IMR-90 (cell line): ENCODE measurements at regions not wholly inside any gene's neighbourhood (a gene's known extent, or its start where the extent isn't known, plus 50 kb on each side); places are given as distances from the start of the nearest gene placed in this dataset.

Experiments
- ATAC-seq: fragments of 200-7000 bp; cut with Tn5 transposase; 2 replicates; pipeline ENCODE4 v1.9.1; 2020; ENCODE audit warnings: low read depth, mild to moderate bottlenecking, moderate library complexity
- BruUV-seq: library from RNA; stranded (reverse); fragments of 400-500 nt; replicated peaks from 2 replicates; lab custom pipeline; 2021; lab: Mats Ljungman, UMichigan
- CTCF ChIA-PET: fragments of 300-600 bp; formaldehyde crosslinking; extraction: SDS; loops from one replicate; lab custom pipeline; 2021; ENCODE audit warnings: antibody characterized with exemption; lab: Yijun Ruan, JAX
- POLR2A ChIA-PET: fragments of 300-600 bp; sonication (Branson Sonifier 250); formaldehyde crosslinking; loops from one replicate; lab custom pipeline; 2022; ENCODE audit warnings: antibody characterized with exemption; ENCODE audit not compliant: unreplicated experiment; lab: Charles Lee
- DNase-seq: peaks from one replicate; pipeline ENCODE4 v3.0.0; 2013
- H2AFZ ChIP-seq: replicated peaks from 2 replicates; pipeline ENCODE3; 2013; ENCODE audit warnings: low read length, mild to moderate bottlenecking; ENCODE audit not compliant: poor library complexity
- H2AK5ac ChIP-seq: 2 replicates; pipeline ENCODE4 v1.6.1; 2013; ENCODE audit warnings: low read depth, low read length, inconsistent platforms
- H2AK9ac ChIP-seq: replicated peaks from 2 replicates; pipeline ENCODE3; 2013; ENCODE audit warnings: mild to moderate bottlenecking, low read depth, low read length, moderate library complexity; ENCODE audit not compliant: poor library complexity
- H2BK120ac ChIP-seq: 2 replicates; pipeline ENCODE4 v1.6.1; 2013; ENCODE audit warnings: low read depth, low read length, inconsistent platforms
- H2BK15ac ChIP-seq: 3 replicates; pipeline ENCODE4 v1.6.1; 2013; ENCODE audit warnings: low read depth, low read length, inconsistent platforms
- H2BK20ac ChIP-seq: 2 replicates; pipeline ENCODE4 v1.6.1; 2013; ENCODE audit warnings: low read depth, mild to moderate bottlenecking, inconsistent platforms, low read length, moderate library complexity
- H2BK5ac ChIP-seq: 2 replicates; pipeline ENCODE4 v1.6.1; 2013; ENCODE audit warnings: mild to moderate bottlenecking, low read depth, low read length, inconsistent platforms; ENCODE audit not compliant: poor library complexity, severe bottlenecking
- H3K14ac ChIP-seq: replicated peaks from 2 replicates; pipeline ENCODE4 v1.6.1; 2013; ENCODE audit warnings: low read depth, low read length, inconsistent platforms
- H3K18ac ChIP-seq: 2 replicates; pipeline ENCODE4 v1.6.1; 2013; ENCODE audit warnings: low read depth, low read length, control low read depth
- H3K23ac ChIP-seq: 2 replicates; pipeline ENCODE4 v1.6.1; 2013; ENCODE audit warnings: low read depth, low read length, inconsistent platforms
- H3K27ac ChIP-seq: 2 replicates; pipeline ENCODE4 v1.5.1; 2013; ENCODE audit warnings: mild to moderate bottlenecking, control low read depth, low read length; ENCODE audit not compliant: insufficient read depth
- H3K27me3 ChIP-seq: 2 replicates; pipeline ENCODE4 v1.6.1; 2013; ENCODE audit warnings: low read length; ENCODE audit not compliant: control insufficient read depth, insufficient read depth
- H3K36me3 ChIP-seq: 2 replicates; pipeline ENCODE4 v1.6.1; 2013; ENCODE audit warnings: low read length, mixed read lengths; ENCODE audit not compliant: control insufficient read depth, insufficient read depth
- H3K4ac ChIP-seq: 2 replicates; pipeline ENCODE4 v1.6.1; 2013; ENCODE audit warnings: low read depth, low read length, inconsistent platforms
- H3K4me1 ChIP-seq: 2 replicates; pipeline ENCODE4 v1.6.1; 2013; ENCODE audit warnings: low read length, mixed read lengths; ENCODE audit not compliant: control insufficient read depth, insufficient read depth
- H3K4me2 ChIP-seq: 2 replicates; pipeline ENCODE4 v1.6.1; 2013; ENCODE audit warnings: low read depth, mild to moderate bottlenecking, control low read depth, low read length, moderate library complexity
- H3K4me3 ChIP-seq: 2 replicates; pipeline ENCODE4 v1.5.1; 2013; ENCODE audit warnings: low read depth, mild to moderate bottlenecking, control low read depth, low read length, moderate library complexity; ENCODE audit not compliant: insufficient read depth
- H3K56ac ChIP-seq: 2 replicates; pipeline ENCODE4 v1.6.1; 2013; ENCODE audit warnings: low read length, inconsistent platforms; ENCODE audit not compliant: insufficient read depth; ENCODE audit errors: extremely low read depth
- H3K79me1 ChIP-seq, 2 experiments: 2 replicates each; pipeline ENCODE4 v1.6.1; 2013; ENCODE audit warnings: low read length in 2 of 2, inconsistent platforms in 1 of 2, low read depth in 1 of 2
- H3K9ac ChIP-seq: 2 replicates; pipeline ENCODE4 v1.6.1; 2013; ENCODE audit warnings: low read depth, low read length, control low read depth
- H3K9me1 ChIP-seq: 2 replicates; pipeline ENCODE4 v1.6.1; 2013; ENCODE audit warnings: low read length, inconsistent platforms; ENCODE audit not compliant: insufficient read depth
- H3K9me3 ChIP-seq: 2 replicates; pipeline ENCODE4 v1.6.1; 2013; ENCODE audit warnings: low read length; ENCODE audit not compliant: control insufficient read depth, insufficient read depth
- H4K20me1 ChIP-seq: 2 replicates; pipeline ENCODE4 v1.6.1; 2013; ENCODE audit warnings: low read length, inconsistent platforms; ENCODE audit not compliant: insufficient read depth
- H4K5ac ChIP-seq: 2 replicates; pipeline ENCODE4 v1.6.1; 2013; ENCODE audit warnings: mild to moderate bottlenecking, low read depth, low read length, control low read depth
- H4K8ac ChIP-seq, 2 experiments: 2 replicates each; pipeline ENCODE4 v1.6.1; 2013; ENCODE audit warnings: low read depth in 2 of 2, low read length in 2 of 2, control low read depth in 1 of 2, inconsistent platforms in 1 of 2
- H4K91ac ChIP-seq: 2 replicates; pipeline ENCODE4 v1.6.1; 2013; ENCODE audit warnings: low read depth, low read length, inconsistent platforms; ENCODE audit not compliant: insufficient read depth
- BHLHE40 ChIP-seq: fragments of 150-350 bp; IDR thresholded peaks from 2 replicates; pipeline ENCODE4 v1.6.1; 2016; ENCODE audit warnings: mild to moderate bottlenecking, low read depth, low read length
- FOS ChIP-seq: fragments of 150-350 bp; IDR thresholded peaks from 2 replicates; pipeline ENCODE4 v1.6.1; 2016; ENCODE audit warnings: low read depth, low read length
- MXI1 ChIP-seq: IDR thresholded peaks from 2 replicates; pipeline ENCODE4 v1.6.1; 2012; ENCODE audit warnings: low read depth, mild to moderate bottlenecking, low read length, moderate library complexity, borderline replicate concordance
- WGBS, 2 experiments: methylation state at CpG; one replicate each; pipeline versions ENCODE4 v1.1.5 to v1.1.7; 2013; ENCODE audit warnings: missing lambda C conversion rate in 2 of 2; ENCODE audit not compliant: insufficient read length in 1 of 2; ENCODE audit errors: extremely low coverage in 2 of 2; 5-methylcytosine and 5-hydroxymethylcytosine counted together
- dilution Hi-C: fragments of 300-500 bp; cut with HindIII; formaldehyde crosslinking; loops from one replicate; pipeline ENCODE4 v1.14.3; 2018; ENCODE audit warnings: low sequenced_read_pairs; ENCODE audit not compliant: unreplicated experiment
- in situ Hi-C: fragments of 300-500 bp; cut with MboI; formaldehyde crosslinking; loops from 3 replicates; pipeline ENCODE4 v1.14.3; 2019; ENCODE audit warnings: low sequenced_read_pairs, inconsistent platforms, mixed read lengths
- intact Hi-C: fragments of 100-400 bp; cut with micrococcal nuclease; formaldehyde crosslinking; loops from 2 replicates; pipeline ENCODE4 v1.10.0; 2022
- TF ChIP-seq, protein P1 (sequence below): conservative IDR thresholded peaks from 2 replicates; pipeline ENCODE4 v1.5.1; 2012; ENCODE audit warnings: mild to moderate bottlenecking, low read depth, low read length, improper control_type of control experiment

DNA sequence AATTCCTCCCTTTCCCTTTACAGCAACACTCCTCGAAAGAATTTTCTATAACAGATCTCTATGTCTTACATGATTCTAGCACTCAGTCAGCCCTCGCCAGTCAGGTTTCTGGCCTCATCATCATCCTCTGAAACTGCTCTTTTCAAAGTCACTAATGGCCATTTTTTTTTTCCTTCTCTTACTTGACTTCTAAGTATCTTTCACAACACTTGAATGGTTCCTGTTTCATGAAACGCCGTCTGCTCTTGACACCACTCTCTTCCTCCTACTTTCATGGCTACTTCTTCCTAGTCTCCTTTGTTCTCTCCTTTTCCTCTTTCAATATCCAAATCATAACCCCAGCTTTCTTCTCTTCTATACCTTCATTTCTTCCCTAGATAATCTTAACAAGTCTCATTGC lies 100.5 kb upstream of the NRP1 start:
- no peak for TF ChIP-seq BHLHE40
- no peak for TF ChIP-seq MXI1
- TF ChIP-seq, protein P1, sequence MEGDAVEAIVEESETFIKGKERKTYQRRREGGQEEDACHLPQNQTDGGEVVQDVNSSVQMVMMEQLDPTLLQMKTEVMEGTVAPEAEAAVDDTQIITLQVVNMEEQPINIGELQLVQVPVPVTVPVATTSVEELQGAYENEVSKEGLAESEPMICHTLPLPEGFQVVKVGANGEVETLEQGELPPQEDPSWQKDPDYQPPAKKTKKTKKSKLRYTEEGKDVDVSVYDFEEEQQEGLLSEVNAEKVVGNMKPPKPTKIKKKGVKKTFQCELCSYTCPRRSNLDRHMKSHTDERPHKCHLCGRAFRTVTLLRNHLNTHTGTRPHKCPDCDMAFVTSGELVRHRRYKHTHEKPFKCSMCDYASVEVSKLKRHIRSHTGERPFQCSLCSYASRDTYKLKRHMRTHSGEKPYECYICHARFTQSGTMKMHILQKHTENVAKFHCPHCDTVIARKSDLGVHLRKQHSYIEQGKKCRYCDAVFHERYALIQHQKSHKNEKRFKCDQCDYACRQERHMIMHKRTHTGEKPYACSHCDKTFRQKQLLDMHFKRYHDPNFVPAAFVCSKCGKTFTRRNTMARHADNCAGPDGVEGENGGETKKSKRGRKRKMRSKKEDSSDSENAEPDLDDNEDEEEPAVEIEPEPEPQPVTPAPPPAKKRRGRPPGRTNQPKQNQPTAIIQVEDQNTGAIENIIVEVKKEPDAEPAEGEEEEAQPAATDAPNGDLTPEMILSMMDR: no peak
- no peak for TF ChIP-seq FOS
- intact Hi-C loops: loop anchor here (1.0 kb wide), 1 partner anchor 274 kb away; no protein-coding TSS in a partner anchor
- H3K18ac ChIP-seq: no peak overlapping the region
- H2BK120ac ChIP-seq: no peak overlapping the region
- H2BK5ac ChIP-seq: no peak overlapping the region
- no peaks in the 10 kb centered on the region; the same call in none of the 2 replicates for H3K27me3 ChIP-seq
- no peak overlapping the region for H2AFZ ChIP-seq
- no peak overlapping the region for H2AK5ac ChIP-seq
- in situ Hi-C loops: no loop called here
- dilution Hi-C loops: no loop called here
- CTCF ChIA-PET: no interaction called here
- no peaks in the 10 kb centered on the region for H3K79me1 ChIP-seq
- no peak overlapping the region for H4K91ac ChIP-seq
- no peaks in the 10 kb centered on the region for H3K9me1 ChIP-seq
- H3K23ac ChIP-seq: no peak overlapping the region
- H2AK9ac ChIP-seq: no peak overlapping the region
- no peak overlapping the region for H3K14ac ChIP-seq
- H3K36me3 ChIP-seq: no peaks in the 10 kb centered on the region
- H3K9ac ChIP-seq: no peak overlapping the region
- H3K56ac ChIP-seq: no peak overlapping the region
- no peak overlapping the region for H3K4me2 ChIP-seq
- no peak for DNase-seq
- no peaks in the 10 kb centered on the region for H3K9me3 ChIP-seq
- ATAC-seq: no peak
- no peak overlapping the region for H2BK20ac ChIP-seq
- no peak overlapping the region for H4K8ac ChIP-seq
- no peak overlapping the region for H3K27ac ChIP-seq
- no peak overlapping the region for H4K5ac ChIP-seq
- no peak overlapping the region for H3K4me3 ChIP-seq
- no peaks in the 10 kb centered on the region for H3K4me1 ChIP-seq
- H3K4ac ChIP-seq: no peak overlapping the region
- BruUV-seq: no TSS peak
- POLR2A ChIA-PET: no interaction called here
- no peak overlapping the region for H2BK15ac ChIP-seq
- no peaks in the 10 kb centered on the region for H4K20me1 ChIP-seq
- WGBS, 2 experiments: 78% methylated on average over 2 of the region's 4 CpGs; no CpG with 5 or more reads in 1 of the 2 experiments
